ENCODE measurements at regions not wholly inside any gene's neighbourhood (a gene's known extent, or its start where the extent isn't known, plus 50 kb on each side); places are given as distances from the start of the nearest gene placed in this dataset.

DNA sequence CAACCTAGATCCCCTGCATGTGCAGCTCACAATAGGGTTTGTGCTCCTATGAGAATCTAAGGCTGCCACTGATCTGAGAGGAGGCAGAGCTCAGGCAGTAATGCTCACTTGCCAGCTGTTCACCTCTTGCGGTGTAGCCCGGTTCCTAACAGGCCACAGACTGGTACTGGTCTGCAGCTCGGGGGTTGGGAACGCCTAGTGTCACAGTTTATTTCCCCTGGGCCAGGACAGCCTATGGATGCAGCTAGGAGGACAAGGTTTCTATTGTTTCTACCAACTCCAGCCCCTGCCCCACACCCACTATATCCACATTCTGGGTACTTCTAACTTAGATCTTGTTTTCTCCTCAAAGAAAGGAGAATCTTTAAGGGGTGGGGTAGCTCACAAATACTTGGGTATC lies 58.7 kb upstream of the PRRC2C start:
- TF ChIP-seq CTCF (IDR thresholded peaks at IDR 0.05), result no peak
- TF ChIP-seq POLR2A (IDR thresholded peaks at IDR 0.05), result no peak
